SIG-M5 treated with dmso at 0.1 percent for 504 hours (cell line): ENCODE measurements at regions not wholly inside any gene's neighbourhood (a gene's known extent, or its start where the extent isn't known, plus 50 kb on each side); places are given as distances from the start of the nearest gene placed in this dataset.

Experiments used
- DNase-seq: peaks from one replicate; lab custom pipeline; 2025; ENCODE audit not compliant: unreplicated experiment; lab: John Stamatoyannopoulos, UW

GRCh38 chr15:72923289-72923688 is 129.0 kb upstream of the NEO1 start:
- DNase-seq: no peak

GRCh38 chr15:72920551-72920950 is 131.7 kb upstream of the NEO1 start:
- DNase-seq: no peak

GRCh38 chr15:72919936-72920465 is 132.3 kb upstream of the NEO1 start:
- DNase-seq: no peak

GRCh38 chr15:72916897-72917296 is 133.3 kb upstream of the ADPGK start:
- no peak for DNase-seq

- DNase-seq: no peak
Measured at GRCh38 chr15:72916378-72916777, 132.8 kb upstream of the ADPGK start.

GRCh38 chr15:72915843-72916242 is 132.3 kb upstream of the ADPGK start:
- DNase-seq: no peak

- DNase-seq: no peak
Measured at GRCh38 chr15:72912996-72913395, 129.4 kb upstream of the ADPGK start.

GRCh38 chr15:72912121-72912520 is 128.6 kb upstream of the ADPGK start:
- no peak for DNase-seq

- no peak for DNase-seq
Measured at GRCh38 chr15:72911626-72912025, 128.1 kb upstream of the ADPGK start.

GRCh38 chr15:72908713-72909112 is 125.2 kb upstream of the ADPGK start:
- no peak for DNase-seq

- no peak for DNase-seq
Measured at GRCh38 chr15:72907733-72908132, 124.2 kb upstream of the ADPGK start.

- no peak for DNase-seq
Measured at GRCh38 chr15:72902919-72903260, 119.3 kb upstream of the ADPGK start.

- no peak for DNase-seq
Measured at GRCh38 chr15:72902245-72902918, 118.8 kb upstream of the ADPGK start.

- DNase-seq: no peak
Measured at GRCh38 chr15:72892986-72893385, 109.4 kb upstream of the ADPGK start.

- DNase-seq: no peak
Measured at GRCh38 chr15:72890043-72890442, 106.5 kb upstream of the ADPGK start.

- no peak for DNase-seq
Measured at GRCh38 chr15:72889545-72889944, 106.0 kb upstream of the ADPGK start.

GRCh38 chr15:72888811-72889210 is 105.3 kb upstream of the ADPGK start:
- DNase-seq: no peak

GRCh38 chr15:72888211-72888610 is 104.7 kb upstream of the ADPGK start:
- DNase-seq: no peak

GRCh38 chr15:72887376-72887775 is 103.8 kb upstream of the ADPGK start:
- DNase-seq: no peak

GRCh38 chr15:72884311-72884710 is 100.8 kb upstream of the ADPGK start:
- no peak for DNase-seq

GRCh38 chr15:72873379-72874233 is 90.0 kb upstream of the ADPGK start:
- no peak for DNase-seq

GRCh38 chr15:72872066-72872845 is 88.7 kb upstream of the ADPGK start:
- no peak for DNase-seq
